SK-N-SH (cell line): ENCODE measurements at regions not wholly inside any gene's neighbourhood (a gene's known extent, or its start where the extent isn't known, plus 50 kb on each side); places are given as distances from the start of the nearest gene placed in this dataset.

ENCODE experiments used
- CTCF ChIA-PET: fragments of 300-600, 350-600 bp; formaldehyde crosslinking; extraction: SDS; loops from one replicate; lab custom pipeline; 2021; lab: Yijun Ruan, JAX
- POLR2A ChIA-PET: fragments of 350-600 bp; sonication (Branson Sonifier 250); formaldehyde crosslinking; extraction: SDS; loops from one replicate; lab custom pipeline; 2020; ENCODE audit warnings: antibody characterized with exemption, inconsistent platforms; lab: Yijun Ruan, JAX
- DNase-seq: peaks from one replicate; pipeline ENCODE4 v3.0.0; 2012
- H2AFZ ChIP-seq: fragments of 200-600 bp; sonication (generic); 2 replicates; pipeline ENCODE4 v1.8.1; 2016; ENCODE audit warnings: antibody characterized with exemption, mild to moderate bottlenecking, low read depth
- H3F3A ChIP-seq: fragments of 200-600 bp; sonication (generic); replicated peaks from 2 replicates; pipeline ENCODE3; 2016; ENCODE audit warnings: antibody characterized with exemption, mild to moderate bottlenecking; ENCODE audit not compliant: insufficient read depth
- H3K27ac ChIP-seq, 2 experiments: fragments of 200-500 bp in 1 of 2; fragments of 200-600 bp in 1 of 2; sonication (Bioruptor generic) in 1 of 2; sonication (generic), shearing (Covaris generic) in 1 of 2; 2 replicates each; pipeline versions ENCODE4 v1.5.1 to v1.6.1; 2014 to 2016; ENCODE audit warnings: low read depth in 2 of 2, inconsistent platforms in 1 of 2, low read length in 1 of 2, mild to moderate bottlenecking in 1 of 2, mixed read lengths in 1 of 2
- H3K27me3 ChIP-seq: fragments of 200-600 bp; sonication (generic), shearing (Covaris generic); 2 replicates; pipeline ENCODE4 v1.6.1; 2016; ENCODE audit warnings: mixed run types; ENCODE audit not compliant: insufficient read depth
- H3K36me3 ChIP-seq, 2 experiments: fragments of 200-500 bp in 1 of 2; fragments of 200-600 bp in 1 of 2; sonication (Bioruptor generic) in 1 of 2; sonication (generic) in 1 of 2; replicated peaks in 1 of 2; 2 replicates each; pipeline versions ENCODE3 to v1.5.1; 2014 to 2016; ENCODE audit warnings: low read length in 1 of 2, mild to moderate bottlenecking in 1 of 2; ENCODE audit not compliant: insufficient read depth in 2 of 2, control insufficient read depth in 1 of 2
- H3K4me1 ChIP-seq, 2 experiments: fragments of 200-500 bp in 1 of 2; fragments of 200-600 bp in 1 of 2; sonication (Bioruptor generic) in 1 of 2; sonication (generic), shearing (Covaris generic) in 1 of 2; 2 replicates each; pipeline versions ENCODE4 v1.5.1 to v1.6.1; 2014 to 2016; ENCODE audit warnings: low read depth in 1 of 2, low read length in 1 of 2, mixed run types in 1 of 2; ENCODE audit not compliant: insufficient read depth in 2 of 2, control insufficient read depth in 1 of 2
- H3K4me2 ChIP-seq: fragments of 200-600 bp; sonication (generic), shearing (Covaris generic); 2 replicates; pipeline ENCODE4 v1.6.1; 2017; ENCODE audit warnings: mixed run types
- H3K4me3 ChIP-seq, 2 experiments: fragments of 200-500 bp in 1 of 2; fragments of 200-600 bp in 1 of 2; sonication (Bioruptor generic) in 1 of 2; sonication (generic), shearing (Covaris generic) in 1 of 2; 2 replicates each; pipeline versions ENCODE4 v1.5.1 to v1.8.1; 2014 to 2016; ENCODE audit warnings: low read depth in 2 of 2, inconsistent platforms in 1 of 2, low read length in 1 of 2, mild to moderate bottlenecking in 1 of 2, mixed read lengths in 1 of 2, moderate library complexity in 1 of 2
- H3K79me2 ChIP-seq: fragments of 200-600 bp; sonication (generic); 2 replicates; pipeline ENCODE4 v1.8.1; 2017; ENCODE audit warnings: mild to moderate bottlenecking; ENCODE audit not compliant: insufficient read depth
- H3K9ac ChIP-seq: fragments of 200-600 bp; sonication (generic); 2 replicates; pipeline ENCODE4 v1.6.1; 2017; ENCODE audit warnings: mixed run types
- H3K9me2 ChIP-seq: fragments of 200-600 bp; sonication (generic); 2 replicates; pipeline ENCODE4 v1.6.1; 2017; ENCODE audit warnings: mixed run types
- H3K9me3 ChIP-seq: fragments of 200-600 bp; sonication (generic); 2 replicates; pipeline ENCODE4 v1.6.1; 2017; ENCODE audit warnings: mixed run types, mild to moderate bottlenecking, moderate library complexity
- H4K20me1 ChIP-seq: fragments of 200-600 bp; sonication (generic); 2 replicates; pipeline ENCODE4 v1.6.1; 2017; ENCODE audit warnings: mild to moderate bottlenecking, mixed run types; ENCODE audit not compliant: insufficient read depth
- CTCF ChIP-seq: fragments of 200-600 bp; sonication (generic); IDR thresholded peaks from 2 replicates; pipeline ENCODE4 v1.6.1; 2017; ENCODE audit warnings: antibody characterized with exemption, mild to moderate bottlenecking, moderate library complexity
- EP300 ChIP-seq, 2 experiments: IDR thresholded peaks; 2 replicates each; pipeline versions ENCODE4 v1.4.0 to v1.6.1; 2012; ENCODE audit warnings: borderline replicate concordance in 1 of 2, low read depth in 1 of 2, low read length in 1 of 2
- FOXJ3 ChIP-seq: sonication (generic); formaldehyde crosslinking; IDR thresholded peaks from 2 replicates; pipeline ENCODE4 v1.5.1; 2020; ENCODE audit warnings: mild to moderate bottlenecking, missing genetic modification reagents
- FOXM1 ChIP-seq: IDR thresholded peaks from 2 replicates; pipeline ENCODE4 v1.4.0; 2012; ENCODE audit warnings: low read depth, mild to moderate bottlenecking
- GATA2 ChIP-seq: sonication (generic); formaldehyde crosslinking; IDR thresholded peaks from 2 replicates; pipeline ENCODE4 v1.5.0; 2020; ENCODE audit warnings: mild to moderate bottlenecking, missing genetic modification reagents
- IRF3 ChIP-seq: fragments of 150-350 bp; IDR thresholded peaks from 2 replicates; pipeline ENCODE4 v1.6.1; 2016; ENCODE audit warnings: mild to moderate bottlenecking, low read depth, low read length
- JUND ChIP-seq: IDR thresholded peaks from 2 replicates; pipeline ENCODE4 v1.4.0; 2012
- MEF2A ChIP-seq: IDR thresholded peaks from 2 replicates; pipeline ENCODE4 v1.4.0; 2012; ENCODE audit warnings: low read depth, borderline replicate concordance
- MXI1 ChIP-seq: IDR thresholded peaks from 2 replicates; pipeline ENCODE4 v1.6.1; 2012; ENCODE audit warnings: mild to moderate bottlenecking, low read depth, low read length, improper control_type of control experiment
- POLR2AphosphoS5 ChIP-seq: IDR thresholded peaks from 2 replicates; pipeline ENCODE4 v1.6.1; 2012; ENCODE audit warnings: low read depth, low read length
- RCOR1 ChIP-seq: fragments of 150-350 bp; IDR thresholded peaks from 2 replicates; pipeline ENCODE4 v1.6.1; 2017; ENCODE audit warnings: antibody characterized with exemption, low read length
- RXRA ChIP-seq: IDR thresholded peaks from 2 replicates; pipeline ENCODE4 v1.4.0; 2012; ENCODE audit warnings: low read depth, mild to moderate bottlenecking, borderline replicate concordance
- SIN3A ChIP-seq: IDR thresholded peaks from 2 replicates; pipeline ENCODE4 v1.6.1; 2012; ENCODE audit warnings: low read depth, mild to moderate bottlenecking, low read length, moderate library complexity, borderline replicate concordance
- SMC3 ChIP-seq: IDR thresholded peaks from 2 replicates; pipeline ENCODE4 v1.6.1; 2012; ENCODE audit warnings: low read depth, low read length, improper control_type of control experiment
- TAF1 ChIP-seq: IDR thresholded peaks from 2 replicates; pipeline ENCODE4 v1.6.1; 2012; ENCODE audit warnings: low read depth, mild to moderate bottlenecking, low read length, moderate library complexity, borderline replicate concordance
- TEAD4 ChIP-seq: IDR thresholded peaks from 2 replicates; pipeline ENCODE4 v1.4.0; 2012; ENCODE audit warnings: mild to moderate bottlenecking, borderline replicate concordance; ENCODE audit not compliant: insufficient read depth
- USF1 ChIP-seq: IDR thresholded peaks from 2 replicates; pipeline ENCODE4 v1.4.0; 2012; ENCODE audit warnings: low read depth, borderline replicate concordance
- WGBS: methylation state at CpG from one replicate; pipeline ENCODE4 v1.1.6; 2017; ENCODE audit warnings: low lambda C conversion rate; 5-methylcytosine and 5-hydroxymethylcytosine counted together
- TF ChIP-seq, protein P1 (sequence below): IDR thresholded peaks from 2 replicates; pipeline ENCODE4 v1.4.0; 2012; ENCODE audit warnings: low read depth
- TF ChIP-seq, protein P2 (sequence below): IDR thresholded peaks from 2 replicates; pipeline ENCODE4 v1.6.1; 2012; ENCODE audit warnings: mild to moderate bottlenecking, low read depth, low read length, moderate library complexity

- no peak overlapping the region for H3K4me3 ChIP-seq
- DNase-seq, result no peak
- no peak overlapping the region for H3K4me2 ChIP-seq
- H3K9me3 ChIP-seq, result no peaks in the 10 kb centered on the region
- H2AFZ ChIP-seq, result no peak overlapping the region
- no peaks in the 10 kb centered on the region for H3F3A ChIP-seq
- no peaks in the 10 kb centered on the region for H3K27me3 ChIP-seq
- H3K79me2 ChIP-seq, result no peaks in the 10 kb centered on the region
- no peaks in the 10 kb centered on the region for H3K9me2 ChIP-seq
- no peaks in the 10 kb centered on the region for H3K36me3 ChIP-seq
- H3K9ac ChIP-seq, result no peak overlapping the region
- ChIA-PET CTCF (no interaction called here), POLR2A (no interaction called here)
- no peak for TF ChIP-seq USF1
- no peaks in the 10 kb centered on the region for H4K20me1 ChIP-seq
- 43% methylated on average over 1 of the region's 1 CpG for WGBS
- no peak overlapping the region for H3K27ac ChIP-seq
- H3K4me1 ChIP-seq, result no peaks in the 10 kb centered on the region; a peak in 1 of 4 replicates
These were observed 96.7 kb upstream of the SEMA6A start for GRCh38 chr5:116671211-116671736.

DNA sequence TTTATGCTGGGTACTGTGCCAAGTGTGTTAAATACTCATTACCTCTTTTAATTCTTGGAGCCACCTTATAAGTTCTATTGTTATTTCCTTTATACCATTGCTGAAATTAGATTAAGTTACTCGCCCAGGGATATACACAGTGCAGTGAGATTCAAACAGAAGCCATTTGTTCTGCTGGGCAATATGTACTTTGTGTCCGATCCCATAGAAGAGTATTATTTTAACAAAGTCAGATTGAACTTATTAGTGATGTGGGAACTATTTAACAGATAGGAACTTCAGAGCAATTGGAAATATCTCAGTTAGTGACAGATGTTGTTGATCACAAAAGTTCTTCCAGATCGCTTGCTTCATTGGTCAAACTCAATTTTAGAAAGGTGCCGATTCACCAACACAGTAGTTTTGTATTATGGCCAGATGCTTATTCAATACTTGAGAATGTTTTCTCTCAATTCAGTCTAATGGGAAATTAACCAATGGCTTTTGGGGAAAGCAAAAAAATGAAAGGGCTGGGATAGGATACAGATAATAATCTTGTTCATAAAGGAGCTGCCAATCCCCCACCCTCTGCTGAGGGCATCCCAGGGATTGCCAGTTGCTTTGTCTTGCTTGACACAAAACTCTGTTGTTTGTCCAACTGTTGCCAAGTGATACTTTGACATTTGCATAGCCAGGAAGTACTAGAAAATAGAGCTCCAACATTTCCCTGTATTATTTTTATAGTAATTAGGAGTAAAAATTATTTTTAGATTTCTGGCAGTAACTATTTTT, 94.8 kb upstream of the SEMA6A start:
- POLR2A ChIA-PET, result interaction anchor here (0.6 kb wide), 1 partner anchor 1489 kb away, joined by 3 read pairs; no protein-coding TSS in a partner anchor
- Histone ChIP-seq H3K79me2 (no peaks in the 10 kb centered on the region), H4K20me1 (no peaks in the 10 kb centered on the region), H3K4me1 (no peaks in the 10 kb centered on the region), H3F3A (no peaks in the 10 kb centered on the region), H3K4me2 (no peak overlapping the region), H3K27ac (no peak overlapping the region), H3K9me2 (no peaks in the 10 kb centered on the region), H3K9ac (no peak overlapping the region), H2AFZ (no peak overlapping the region), H3K4me3 (no peak overlapping the region), H3K36me3 (no peaks in the 10 kb centered on the region), H3K9me3 (no peaks in the 10 kb centered on the region), H3K27me3 (no peaks in the 10 kb centered on the region)
- 51% methylated on average over 4 of the region's 4 CpGs for WGBS
- CTCF ChIA-PET, result no interaction called here
- DNase-seq, result no peak
- no peak for TF ChIP-seq IRF3
- TF ChIP-seq, protein P1, sequence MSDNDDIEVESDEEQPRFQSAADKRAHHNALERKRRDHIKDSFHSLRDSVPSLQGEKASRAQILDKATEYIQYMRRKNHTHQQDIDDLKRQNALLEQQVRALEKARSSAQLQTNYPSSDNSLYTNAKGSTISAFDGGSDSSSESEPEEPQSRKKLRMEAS, result no peak
- no peak for TF ChIP-seq RCOR1
- no peak for TF ChIP-seq JUND
- no peak for TF ChIP-seq FOXJ3 (CRISPR knock-in tag)
- no peak for TF ChIP-seq GATA2
- TF ChIP-seq TEAD4, result no peak
- TF ChIP-seq FOXM1, result no peak
- no peak for TF ChIP-seq CTCF
- no peak for TF ChIP-seq SIN3A
- no peak for TF ChIP-seq POLR2AphosphoS5
- TF ChIP-seq, protein P2, sequence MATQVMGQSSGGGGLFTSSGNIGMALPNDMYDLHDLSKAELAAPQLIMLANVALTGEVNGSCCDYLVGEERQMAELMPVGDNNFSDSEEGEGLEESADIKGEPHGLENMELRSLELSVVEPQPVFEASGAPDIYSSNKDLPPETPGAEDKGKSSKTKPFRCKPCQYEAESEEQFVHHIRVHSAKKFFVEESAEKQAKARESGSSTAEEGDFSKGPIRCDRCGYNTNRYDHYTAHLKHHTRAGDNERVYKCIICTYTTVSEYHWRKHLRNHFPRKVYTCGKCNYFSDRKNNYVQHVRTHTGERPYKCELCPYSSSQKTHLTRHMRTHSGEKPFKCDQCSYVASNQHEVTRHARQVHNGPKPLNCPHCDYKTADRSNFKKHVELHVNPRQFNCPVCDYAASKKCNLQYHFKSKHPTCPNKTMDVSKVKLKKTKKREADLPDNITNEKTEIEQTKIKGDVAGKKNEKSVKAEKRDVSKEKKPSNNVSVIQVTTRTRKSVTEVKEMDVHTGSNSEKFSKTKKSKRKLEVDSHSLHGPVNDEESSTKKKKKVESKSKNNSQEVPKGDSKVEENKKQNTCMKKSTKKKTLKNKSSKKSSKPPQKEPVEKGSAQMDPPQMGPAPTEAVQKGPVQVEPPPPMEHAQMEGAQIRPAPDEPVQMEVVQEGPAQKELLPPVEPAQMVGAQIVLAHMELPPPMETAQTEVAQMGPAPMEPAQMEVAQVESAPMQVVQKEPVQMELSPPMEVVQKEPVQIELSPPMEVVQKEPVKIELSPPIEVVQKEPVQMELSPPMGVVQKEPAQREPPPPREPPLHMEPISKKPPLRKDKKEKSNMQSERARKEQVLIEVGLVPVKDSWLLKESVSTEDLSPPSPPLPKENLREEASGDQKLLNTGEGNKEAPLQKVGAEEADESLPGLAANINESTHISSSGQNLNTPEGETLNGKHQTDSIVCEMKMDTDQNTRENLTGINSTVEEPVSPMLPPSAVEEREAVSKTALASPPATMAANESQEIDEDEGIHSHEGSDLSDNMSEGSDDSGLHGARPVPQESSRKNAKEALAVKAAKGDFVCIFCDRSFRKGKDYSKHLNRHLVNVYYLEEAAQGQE, result no peak
- no peak for TF ChIP-seq SMC3
- TF ChIP-seq RXRA, result no peak
- TF ChIP-seq TAF1, result no peak
- no peak for TF ChIP-seq EP300 (IDR thresholded peaks at IDR 0.05; ENCODE audit: borderline replicate concordance in 1 of 2, low read depth in 1 of 2, low read length in 1 of 2)
- no peak for TF ChIP-seq MEF2A
- TF ChIP-seq MXI1, result no peak
